Liver (tissue), 3 donors: ENCODE measurements at regions not wholly inside any gene's neighbourhood (a gene's known extent, or its start where the extent isn't known, plus 50 kb on each side); places are given as distances from the start of the nearest gene placed in this dataset.

Experiments
- GABPA ChIP-seq, 2 donors: IDR thresholded peaks in 1 of 2; conservative IDR thresholded peaks in 1 of 2; 2 replicates each; pipeline ENCODE4 v1.6.1; 2016; ENCODE audit warnings: antibody characterized with exemption in 2 of 2, mild to moderate bottlenecking in 1 of 2, moderate library complexity in 1 of 2
- TF ChIP-seq, protein P1 (sequence below): fragments of 150-350 bp; IDR thresholded peaks from 2 replicates; pipeline ENCODE4 v1.5.1; 2017; ENCODE audit warnings: improper control_type of control experiment, low read depth, low read length; ENCODE audit not compliant: missing input control
- TF ChIP-seq, protein P2 (sequence below): IDR thresholded peaks from 2 replicates; pipeline ENCODE4 v1.6.1; 2016; ENCODE audit warnings: antibody characterized with exemption
- donor health status: healthy.
- donor health status: healthy.

DNA sequence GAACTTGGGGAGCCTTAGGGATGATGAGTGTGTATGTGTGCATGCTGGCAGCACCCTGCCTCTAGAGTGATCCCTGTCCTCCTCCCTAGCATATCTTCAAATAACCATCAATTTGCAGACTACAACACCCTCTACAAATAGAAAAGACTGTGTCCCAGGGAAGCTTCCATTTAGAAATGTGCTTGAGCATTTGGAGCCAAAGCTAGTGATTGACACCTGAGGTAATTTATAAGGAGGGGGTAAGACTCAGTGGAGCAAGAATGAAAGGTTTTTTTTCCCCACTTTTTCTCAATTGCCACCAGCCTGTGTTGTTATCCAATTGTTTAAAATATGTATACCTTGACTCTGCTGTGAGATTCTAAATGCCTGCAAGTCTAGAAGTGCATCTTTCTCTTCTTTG lies 286.0 kb upstream of the SLC14A2 start:
- TF ChIP-seq, protein P1, sequence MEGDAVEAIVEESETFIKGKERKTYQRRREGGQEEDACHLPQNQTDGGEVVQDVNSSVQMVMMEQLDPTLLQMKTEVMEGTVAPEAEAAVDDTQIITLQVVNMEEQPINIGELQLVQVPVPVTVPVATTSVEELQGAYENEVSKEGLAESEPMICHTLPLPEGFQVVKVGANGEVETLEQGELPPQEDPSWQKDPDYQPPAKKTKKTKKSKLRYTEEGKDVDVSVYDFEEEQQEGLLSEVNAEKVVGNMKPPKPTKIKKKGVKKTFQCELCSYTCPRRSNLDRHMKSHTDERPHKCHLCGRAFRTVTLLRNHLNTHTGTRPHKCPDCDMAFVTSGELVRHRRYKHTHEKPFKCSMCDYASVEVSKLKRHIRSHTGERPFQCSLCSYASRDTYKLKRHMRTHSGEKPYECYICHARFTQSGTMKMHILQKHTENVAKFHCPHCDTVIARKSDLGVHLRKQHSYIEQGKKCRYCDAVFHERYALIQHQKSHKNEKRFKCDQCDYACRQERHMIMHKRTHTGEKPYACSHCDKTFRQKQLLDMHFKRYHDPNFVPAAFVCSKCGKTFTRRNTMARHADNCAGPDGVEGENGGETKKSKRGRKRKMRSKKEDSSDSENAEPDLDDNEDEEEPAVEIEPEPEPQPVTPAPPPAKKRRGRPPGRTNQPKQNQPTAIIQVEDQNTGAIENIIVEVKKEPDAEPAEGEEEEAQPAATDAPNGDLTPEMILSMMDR, result no peak
- no peak for TF ChIP-seq GABPA (IDR thresholded peaks at IDR 0.05 in 1 of 2, conservative IDR thresholded peaks at IDR 0.05 in 1 of 2)
- TF ChIP-seq, protein P2, sequence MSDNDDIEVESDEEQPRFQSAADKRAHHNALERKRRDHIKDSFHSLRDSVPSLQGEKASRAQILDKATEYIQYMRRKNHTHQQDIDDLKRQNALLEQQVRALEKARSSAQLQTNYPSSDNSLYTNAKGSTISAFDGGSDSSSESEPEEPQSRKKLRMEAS, result no peak
